ENCODE measurements at regions not wholly inside any gene's neighbourhood (a gene's known extent, or its start where the extent isn't known, plus 50 kb on each side); places are given as distances from the start of the nearest gene placed in this dataset.

DNA sequence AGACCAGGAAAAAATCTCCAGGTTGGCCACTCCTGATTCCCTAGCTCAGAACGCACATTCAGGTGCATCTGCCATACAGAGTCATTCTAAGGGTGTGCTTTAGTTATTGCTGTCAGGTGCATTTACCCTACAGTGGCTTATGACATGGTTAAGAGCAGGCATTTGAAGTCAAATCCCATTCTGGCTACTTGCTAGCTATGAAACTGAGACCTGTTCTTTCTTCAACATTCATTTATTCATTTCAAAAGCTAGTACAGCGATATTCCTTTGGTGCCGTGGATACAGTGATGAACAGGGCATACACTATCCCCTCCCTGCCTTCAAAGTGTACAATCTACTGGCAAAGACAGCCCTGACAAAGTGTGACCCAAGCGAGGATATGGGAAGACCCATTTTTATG is 508.3 kb downstream of the NPIPA7 start:
- in situ Hi-C loops (cut with MboI; ENCODE audit: low pct_unique_long_range_greater_than_20kb, low sequenced_read_pairs, unreplicated experiment) = no loop called here
- no peak for DNase-seq (ENCODE audit: low spot score)
- TF ChIP-seq, protein P1, sequence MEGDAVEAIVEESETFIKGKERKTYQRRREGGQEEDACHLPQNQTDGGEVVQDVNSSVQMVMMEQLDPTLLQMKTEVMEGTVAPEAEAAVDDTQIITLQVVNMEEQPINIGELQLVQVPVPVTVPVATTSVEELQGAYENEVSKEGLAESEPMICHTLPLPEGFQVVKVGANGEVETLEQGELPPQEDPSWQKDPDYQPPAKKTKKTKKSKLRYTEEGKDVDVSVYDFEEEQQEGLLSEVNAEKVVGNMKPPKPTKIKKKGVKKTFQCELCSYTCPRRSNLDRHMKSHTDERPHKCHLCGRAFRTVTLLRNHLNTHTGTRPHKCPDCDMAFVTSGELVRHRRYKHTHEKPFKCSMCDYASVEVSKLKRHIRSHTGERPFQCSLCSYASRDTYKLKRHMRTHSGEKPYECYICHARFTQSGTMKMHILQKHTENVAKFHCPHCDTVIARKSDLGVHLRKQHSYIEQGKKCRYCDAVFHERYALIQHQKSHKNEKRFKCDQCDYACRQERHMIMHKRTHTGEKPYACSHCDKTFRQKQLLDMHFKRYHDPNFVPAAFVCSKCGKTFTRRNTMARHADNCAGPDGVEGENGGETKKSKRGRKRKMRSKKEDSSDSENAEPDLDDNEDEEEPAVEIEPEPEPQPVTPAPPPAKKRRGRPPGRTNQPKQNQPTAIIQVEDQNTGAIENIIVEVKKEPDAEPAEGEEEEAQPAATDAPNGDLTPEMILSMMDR (IDR thresholded peaks at IDR 0.05; ENCODE audit: extremely low read depth, insufficient read depth, missing control alignments) = no peak

DNA sequence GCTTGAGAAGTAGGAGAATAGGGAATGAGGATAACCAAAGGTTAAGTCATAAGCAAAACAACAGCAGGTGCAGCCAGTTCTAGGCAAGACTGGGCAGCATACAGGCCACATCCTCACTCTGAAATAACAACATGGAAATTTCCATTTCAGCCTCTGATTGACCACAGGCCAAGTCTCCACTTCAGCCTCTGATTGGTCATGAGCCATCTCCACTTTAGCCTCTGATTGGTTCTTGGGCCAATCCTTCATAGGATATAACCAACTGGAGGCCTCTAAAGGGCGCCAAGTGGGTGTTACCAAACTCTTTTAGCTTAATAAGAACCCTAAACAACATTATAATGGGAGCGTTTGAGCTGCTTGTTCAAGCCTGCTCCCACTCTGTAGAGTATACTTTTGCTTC is 512.0 kb downstream of the NPIPA7 start:
- in situ Hi-C loops (cut with MboI; ENCODE audit: low pct_unique_long_range_greater_than_20kb, low sequenced_read_pairs, unreplicated experiment) = no loop called here
- TF ChIP-seq, protein P1 (IDR thresholded peaks at IDR 0.05; ENCODE audit: extremely low read depth, insufficient read depth, missing control alignments) = no peak
- no peak for DNase-seq (ENCODE audit: low spot score)

DNA sequence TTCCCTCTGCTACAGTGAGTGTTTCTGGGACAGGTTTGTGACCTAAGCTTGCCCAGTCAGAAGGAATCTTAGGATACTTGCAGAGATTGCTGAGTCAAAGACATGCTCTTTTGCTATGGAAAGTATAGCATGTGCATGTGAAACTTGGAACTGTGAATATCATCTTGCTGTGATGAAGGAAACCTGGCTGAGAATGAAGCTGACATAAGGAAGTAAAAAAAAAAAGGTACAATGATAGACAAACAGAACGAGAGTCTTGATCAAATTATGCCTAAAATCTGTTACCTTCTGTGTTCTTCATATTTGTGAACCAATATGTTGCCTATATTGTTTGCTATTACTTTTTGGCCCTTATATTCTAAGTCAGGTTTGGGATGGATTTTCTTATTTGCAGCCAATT is 525.7 kb downstream of the NPIPA7 start:
- DNase-seq (ENCODE audit: low spot score) = no peak
- in situ Hi-C loops (cut with MboI; ENCODE audit: low pct_unique_long_range_greater_than_20kb, low sequenced_read_pairs, unreplicated experiment) = no loop called here
- TF ChIP-seq, protein P1 (IDR thresholded peaks at IDR 0.05; ENCODE audit: extremely low read depth, insufficient read depth, missing control alignments) = no peak

DNA sequence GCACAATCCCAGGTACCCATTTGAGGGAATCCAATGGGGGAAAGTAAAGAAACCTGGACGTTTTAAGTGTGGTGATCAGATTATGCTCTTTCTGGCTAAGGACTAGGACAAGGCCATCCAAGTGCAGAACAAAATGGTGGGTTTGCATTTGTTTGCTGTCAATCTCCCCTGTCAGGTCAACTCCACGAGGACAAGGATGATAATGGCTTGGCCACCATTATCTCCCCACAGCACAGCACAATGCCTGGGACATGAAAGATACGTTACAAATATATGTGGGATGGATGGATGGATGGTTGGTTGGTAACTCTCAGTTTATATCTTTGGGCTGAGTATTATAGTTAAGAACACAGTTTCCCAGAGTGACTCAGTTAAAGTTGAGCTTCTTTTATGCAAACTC is 526.9 kb downstream of the NPIPA7 start:
- TF ChIP-seq, protein P1 (IDR thresholded peaks at IDR 0.05; ENCODE audit: extremely low read depth, insufficient read depth, missing control alignments) = no peak
- in situ Hi-C loops (cut with MboI; ENCODE audit: low pct_unique_long_range_greater_than_20kb, low sequenced_read_pairs, unreplicated experiment) = no loop called here
- DNase-seq (ENCODE audit: low spot score) = no peak

DNA sequence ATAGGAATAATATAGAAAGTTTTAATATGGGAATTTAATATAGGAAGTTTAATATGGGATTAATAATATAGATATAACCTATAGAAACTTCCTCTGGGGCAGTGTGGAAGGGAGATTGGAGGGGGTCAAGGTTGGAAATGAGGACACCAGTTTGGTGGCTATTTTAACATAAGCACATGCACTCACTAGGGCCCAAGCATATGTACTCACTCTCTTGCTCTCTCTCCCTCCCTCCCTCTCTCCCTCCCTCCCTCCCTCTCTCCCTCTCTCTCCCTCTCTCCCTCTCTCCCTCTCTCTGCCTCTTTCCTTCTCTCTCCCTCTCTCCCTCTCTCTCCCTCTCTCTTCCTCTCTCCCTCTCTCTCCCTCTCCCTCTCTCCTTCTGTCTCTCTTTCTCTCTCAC is 528.1 kb downstream of the NPIPA7 start:
- DNase-seq (ENCODE audit: low spot score) = no peak
- in situ Hi-C loops (cut with MboI; ENCODE audit: low pct_unique_long_range_greater_than_20kb, low sequenced_read_pairs, unreplicated experiment) = no loop called here
- TF ChIP-seq, protein P1 (IDR thresholded peaks at IDR 0.05; ENCODE audit: extremely low read depth, insufficient read depth, missing control alignments) = no peak

DNA sequence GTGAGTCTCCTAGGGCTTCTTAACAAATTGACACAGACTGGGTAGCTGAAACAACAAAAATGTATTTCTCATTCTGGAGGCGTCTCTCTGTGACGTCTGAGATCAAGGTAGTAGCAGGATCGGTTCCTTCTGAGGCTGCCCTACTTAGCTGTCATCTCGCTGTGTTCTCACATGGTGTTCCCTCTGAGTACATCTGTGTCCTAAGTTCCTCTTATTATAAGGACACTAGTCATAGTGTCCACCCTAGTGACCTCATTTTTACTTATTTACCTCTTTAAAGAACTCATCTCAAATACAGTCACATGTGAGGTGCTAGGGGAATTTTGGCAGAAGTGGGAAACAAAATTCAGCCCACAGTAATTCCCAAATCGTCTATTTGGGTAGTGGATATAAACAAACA is 529.1 kb downstream of the NPIPA7 start:
- TF ChIP-seq, protein P1 (IDR thresholded peaks at IDR 0.05; ENCODE audit: extremely low read depth, insufficient read depth, missing control alignments) = no peak
- in situ Hi-C loops (cut with MboI; ENCODE audit: low pct_unique_long_range_greater_than_20kb, low sequenced_read_pairs, unreplicated experiment) = no loop called here
- DNase-seq (ENCODE audit: low spot score) = no peak

DNA sequence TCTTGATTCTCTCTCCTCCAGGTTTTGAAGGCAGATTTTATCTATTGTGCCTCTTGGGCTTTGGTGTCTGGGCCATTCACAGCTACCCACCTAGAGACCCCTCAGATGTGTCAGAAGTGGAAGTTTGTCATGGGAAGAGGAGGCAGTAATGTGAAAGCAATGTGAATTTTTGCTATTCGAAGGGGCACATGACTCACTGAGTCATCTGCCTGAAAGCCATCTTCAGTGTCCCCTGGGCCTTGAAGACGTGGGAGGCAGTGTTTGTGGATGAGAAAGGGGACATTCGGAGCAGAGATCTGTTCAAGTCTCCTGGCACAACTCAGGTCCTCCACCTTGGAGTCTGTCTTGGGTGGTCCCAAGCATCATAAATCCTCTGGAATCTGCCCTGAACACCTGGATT is 530.2 kb downstream of the NPIPA7 start:
- in situ Hi-C loops (cut with MboI; ENCODE audit: low pct_unique_long_range_greater_than_20kb, low sequenced_read_pairs, unreplicated experiment) = no loop called here
- no peak for DNase-seq (ENCODE audit: low spot score)
- TF ChIP-seq, protein P1 (IDR thresholded peaks at IDR 0.05; ENCODE audit: extremely low read depth, insufficient read depth, missing control alignments) = no peak

All from GM13977 (cell line).